ENCODE measurements at regions not wholly inside any gene's neighbourhood (a gene's known extent, or its start where the extent isn't known, plus 50 kb on each side); places are given as distances from the start of the nearest gene placed in this dataset.
"Not testable (repeated sequence)": the region's sequence is repeated elsewhere in the genome, so short reads cannot be mapped to it uniquely, and the experiment has no call there.

GRCh38 chr10:130935128-130935439, 376.4 kb downstream of the TCERG1L start:
- no peak for TF ChIP-seq CTCF (IDR thresholded peaks at IDR 0.05)
- H3K9me3 Mint-ChIP-seq = no peaks in the 10 kb centered on the region
- intact Hi-C loops (cut with micrococcal nuclease) = no loop called here
- no peak overlapping the region for H3K27ac Mint-ChIP-seq
- ATAC-seq (no peak), DNase-seq (no peak)
- no peaks in the 10 kb centered on the region for H3K4me1 Mint-ChIP-seq (ENCODE audit: low read depth)
- no peak overlapping the region for H3K4me3 Mint-ChIP-seq
- no peaks in the 10 kb centered on the region for H3K27me3 Mint-ChIP-seq
- CTCF ChIA-PET = no interaction called here
- H3K36me3 Mint-ChIP-seq (ENCODE audit: low read depth) = no peaks in the 10 kb centered on the region
- POLR2A ChIA-PET = no interaction called here

GRCh38 chr10:130935897-130936550, 375.5 kb downstream of the TCERG1L start:
- ChIA-PET POLR2A (no interaction called here), CTCF (no interaction called here)
- no peaks in the 10 kb centered on the region for H3K36me3 Mint-ChIP-seq (ENCODE audit: low read depth)
- no peak overlapping the region for H3K4me3 Mint-ChIP-seq
- ATAC-seq = no peak
- no peaks in the 10 kb centered on the region for H3K27me3 Mint-ChIP-seq
- TF ChIP-seq CTCF (IDR thresholded peaks at IDR 0.05) = no peak
- H3K9me3 Mint-ChIP-seq = no peaks in the 10 kb centered on the region
- H3K4me1 Mint-ChIP-seq (ENCODE audit: low read depth) = no peaks in the 10 kb centered on the region
- DNase-seq = no peak
- intact Hi-C loops (cut with micrococcal nuclease) = no loop called here
- no peak overlapping the region for H3K27ac Mint-ChIP-seq

GRCh38 chr10:130936851-130937250, 374.7 kb downstream of the TCERG1L start:
- no peak for DNase-seq
- Mint-ChIP-seq H3K27me3 (no peaks in the 10 kb centered on the region), H3K4me3 (no peak overlapping the region), H3K36me3 (ENCODE audit: low read depth) (no peaks in the 10 kb centered on the region), H3K27ac (no peak overlapping the region), H3K4me1 (ENCODE audit: low read depth) (no peaks in the 10 kb centered on the region), H3K9me3 (no peaks in the 10 kb centered on the region)
- ChIA-PET CTCF (no interaction called here), POLR2A (no interaction called here)
- intact Hi-C loops (cut with micrococcal nuclease) = no loop called here
- ATAC-seq = no peak
- TF ChIP-seq CTCF (IDR thresholded peaks at IDR 0.05) = no peak

- CTCF ChIA-PET = no interaction called here
- H3K36me3 Mint-ChIP-seq (ENCODE audit: low read depth) = no peaks in the 10 kb centered on the region
- intact Hi-C loops (cut with micrococcal nuclease) = no loop called here
- no peak for ATAC-seq
- H3K4me1 Mint-ChIP-seq (ENCODE audit: low read depth) = no peaks in the 10 kb centered on the region
- POLR2A ChIA-PET = no interaction called here
- no peak overlapping the region for H3K27ac Mint-ChIP-seq
- H3K27me3 Mint-ChIP-seq = no peaks in the 10 kb centered on the region
- H3K9me3 Mint-ChIP-seq = no peaks in the 10 kb centered on the region
- H3K4me3 Mint-ChIP-seq = no peak overlapping the region
- no peak for DNase-seq
- TF ChIP-seq CTCF (IDR thresholded peaks at IDR 0.05) = no peak
Measured at GRCh38 chr10:130938051-130938450, 373.5 kb downstream of the TCERG1L start.

GRCh38 chr10:130938891-130939290, 372.6 kb downstream of the TCERG1L start:
- H3K9me3 Mint-ChIP-seq; POLR2A ChIA-PET; H3K27me3 Mint-ChIP-seq; CTCF ChIA-PET; H3K4me3 Mint-ChIP-seq; ATAC-seq; DNase-seq; intact Hi-C loops (cut with micrococcal nuclease); H3K27ac Mint-ChIP-seq; H3K4me1 Mint-ChIP-seq (ENCODE audit: low read depth); H3K36me3 Mint-ChIP-seq (ENCODE audit: low read depth): not testable (repeated sequence)

GRCh38 chr10:130941886-130942285, 369.6 kb downstream of the TCERG1L start:
- Mint-ChIP-seq H3K27ac (no peak overlapping the region), H3K27me3 (no peaks in the 10 kb centered on the region), H3K4me1 (ENCODE audit: low read depth) (no peaks in the 10 kb centered on the region), H3K9me3 (no peaks in the 10 kb centered on the region), H3K36me3 (ENCODE audit: low read depth) (no peaks in the 10 kb centered on the region), H3K4me3 (no peak overlapping the region)
- no peak for ATAC-seq
- CTCF ChIA-PET = no interaction called here
- POLR2A ChIA-PET = no interaction called here
- intact Hi-C loops (cut with micrococcal nuclease) = no loop called here
- no peak for TF ChIP-seq CTCF (IDR thresholded peaks at IDR 0.05)
- DNase-seq = no peak

Measured in activated CD8-positive, alpha-beta T cell treated with anti-CD3 and anti-CD28 coated beads for 36 hours (primary cell).